ENCODE measurements at regions not wholly inside any gene's neighbourhood (a gene's known extent, or its start where the extent isn't known, plus 50 kb on each side); places are given as distances from the start of the nearest gene placed in this dataset.

DNA sequence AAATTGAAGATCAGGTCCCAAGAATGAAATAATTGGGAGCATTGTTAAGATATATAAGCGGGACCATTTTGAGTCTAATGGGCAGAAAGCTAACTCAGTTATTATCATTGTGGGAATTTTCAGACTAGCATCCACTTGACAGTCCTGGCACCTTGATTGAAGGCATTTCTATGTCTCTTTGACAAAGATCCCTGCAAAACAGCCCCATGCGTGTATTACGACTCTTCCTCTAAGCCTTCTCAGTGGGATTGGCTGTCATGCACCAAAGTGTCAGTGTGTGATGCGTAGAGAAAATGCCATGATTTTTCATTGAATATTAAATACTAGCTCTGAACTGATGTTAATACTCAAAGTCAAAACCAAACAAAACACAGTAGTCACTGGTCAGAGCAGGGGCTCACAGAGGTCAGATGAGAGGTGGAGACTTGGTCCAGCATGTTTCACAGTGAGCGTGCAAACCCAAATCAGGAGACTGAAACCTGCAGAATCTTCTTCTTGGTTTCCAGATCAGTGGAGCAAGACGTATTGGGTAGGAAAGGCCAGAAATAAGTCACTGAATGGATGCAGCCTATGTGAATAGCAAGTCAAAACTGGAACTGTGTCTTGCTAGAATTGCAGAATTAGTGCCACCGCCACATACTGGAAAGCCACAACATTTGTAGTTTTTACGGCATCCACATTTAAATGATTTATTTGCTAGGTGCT is 303.6 kb upstream of the AKR1E2 start:
- no peak for DNase-seq

DNA sequence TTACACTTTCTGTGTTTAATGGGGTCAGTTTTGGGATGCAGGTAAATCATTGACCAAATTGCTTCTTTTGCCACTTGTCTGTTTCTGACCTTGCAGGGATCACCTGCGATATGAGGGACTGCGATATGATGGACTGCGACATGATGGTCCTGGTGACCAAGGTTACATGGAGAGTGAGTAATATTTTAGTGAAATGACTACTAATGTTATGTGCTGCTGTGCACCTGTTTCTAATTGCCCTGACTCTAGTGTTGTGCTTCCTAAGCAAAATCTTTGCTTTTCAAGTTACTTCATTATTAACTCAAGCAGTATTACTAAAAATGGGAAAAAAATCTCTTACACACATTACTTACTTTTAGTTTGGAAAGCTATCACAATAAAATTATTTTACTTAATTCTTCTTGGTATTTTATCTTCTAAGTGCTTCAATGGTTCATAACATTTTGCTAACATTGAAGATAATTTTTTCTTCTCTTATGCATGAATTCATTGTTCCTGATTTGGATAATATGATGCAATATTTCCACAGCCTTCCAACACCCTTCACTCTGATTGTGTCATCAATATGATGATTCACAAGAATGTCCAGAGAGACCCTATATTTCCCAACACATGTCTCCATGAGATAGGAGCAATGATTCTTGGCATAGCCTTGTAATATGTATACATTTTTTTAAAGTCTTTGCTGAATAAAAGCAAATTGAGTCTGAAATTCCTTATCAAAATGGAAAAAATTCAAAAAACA is 306.2 kb upstream of the AKR1E2 start:
- DNase-seq, result no peak

DNA sequence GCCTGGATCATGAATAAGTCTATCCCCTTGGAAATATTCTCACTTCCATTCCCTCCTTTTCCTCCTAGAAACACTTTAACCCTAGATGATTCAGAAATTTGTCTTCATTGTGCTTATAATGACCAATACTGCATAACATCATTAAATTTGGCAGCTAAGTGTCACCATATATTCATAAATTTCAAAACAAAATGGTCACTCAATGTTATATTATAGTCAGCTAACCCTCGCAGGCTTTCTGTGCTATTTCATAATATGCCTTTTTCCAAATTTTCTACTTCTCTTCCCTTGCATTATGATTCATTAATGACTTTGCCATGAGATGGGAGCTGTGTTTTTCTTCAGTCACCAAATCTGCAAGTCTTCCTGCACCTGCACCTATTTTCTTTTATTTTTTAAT is 308.3 kb upstream of the AKR1E2 start:
- no peak for DNase-seq

DNA sequence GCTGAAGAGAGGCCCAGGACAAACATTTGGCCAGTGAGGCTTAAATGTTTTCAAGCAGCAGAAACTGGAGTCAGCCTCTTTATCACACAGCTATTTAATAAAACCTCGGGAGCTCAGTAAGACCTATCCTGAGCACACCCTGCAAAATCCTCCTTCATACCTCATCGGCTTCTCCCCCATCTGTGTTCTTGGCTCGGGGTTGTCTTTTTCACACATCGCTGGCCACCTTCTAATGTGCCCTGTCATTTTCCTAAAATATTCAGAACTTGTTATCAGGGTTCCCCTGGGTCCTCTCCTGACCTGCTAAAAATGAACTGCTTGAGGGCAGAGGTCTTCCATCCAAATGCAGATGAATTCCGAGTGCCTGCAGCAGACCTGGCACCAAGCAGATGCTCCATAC is 310.3 kb upstream of the AKR1E2 start:
- no peak for DNase-seq

DNA sequence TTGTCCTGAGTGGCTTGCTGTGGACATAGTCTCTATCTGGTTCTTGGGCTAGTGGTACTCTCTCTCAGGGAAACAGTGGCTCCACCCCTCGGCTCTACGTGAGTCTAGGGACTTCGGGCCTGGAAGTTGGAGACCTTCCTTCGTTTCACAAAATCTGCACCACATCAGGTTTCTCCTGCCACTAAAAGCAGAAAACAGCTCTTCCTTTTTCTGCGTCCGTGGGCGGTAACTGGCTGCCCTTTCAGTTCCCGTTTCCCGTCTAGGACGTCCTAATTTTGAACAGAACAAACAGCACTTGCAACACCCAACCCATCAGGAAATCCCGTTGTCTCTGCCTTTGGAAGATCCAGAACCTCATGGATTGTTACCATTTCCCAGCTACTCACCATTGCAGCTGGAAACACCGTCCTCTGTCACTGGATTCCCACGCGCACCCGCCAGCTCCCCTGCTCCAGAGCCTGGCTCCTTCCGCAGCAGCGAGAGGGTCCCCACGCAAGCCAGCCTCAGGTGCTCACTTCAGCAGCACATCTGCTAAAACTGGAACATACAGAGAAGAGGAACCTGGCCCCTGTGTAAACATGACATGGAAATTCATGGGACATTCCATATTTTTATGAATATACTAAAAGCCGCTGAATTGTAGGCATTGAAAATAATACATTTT is 311.4 kb upstream of the AKR1E2 start:
- DNase-seq, result no peak

DNA sequence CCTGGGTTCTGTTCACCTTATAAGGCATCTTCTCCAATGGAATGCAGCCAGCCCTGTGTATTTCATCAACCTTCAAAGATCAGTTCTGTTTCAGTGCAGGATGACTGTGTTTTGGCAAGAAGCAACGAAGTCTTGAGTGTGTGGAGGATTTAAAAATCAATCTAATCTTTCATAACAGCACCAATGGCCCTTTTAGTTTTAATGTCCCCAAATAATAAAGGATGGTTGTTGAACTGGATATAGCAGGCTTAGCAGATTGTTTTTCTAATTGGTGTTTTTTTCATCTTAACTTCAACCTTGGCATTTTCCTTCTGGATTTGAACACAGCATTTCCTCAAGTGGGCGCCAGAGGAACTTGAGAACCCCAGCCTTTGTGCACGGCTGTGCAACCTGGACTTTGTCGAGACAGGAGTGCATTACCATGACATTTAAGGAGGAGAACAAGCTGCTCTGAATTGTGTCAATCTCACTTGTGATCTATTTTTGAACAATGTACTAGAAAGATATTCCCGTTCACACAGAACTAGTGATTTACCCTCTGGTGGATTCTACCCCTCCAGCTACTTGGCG is 313.3 kb upstream of the AKR1E2 start:
- DNase-seq, result peak; percentile 1

DNA sequence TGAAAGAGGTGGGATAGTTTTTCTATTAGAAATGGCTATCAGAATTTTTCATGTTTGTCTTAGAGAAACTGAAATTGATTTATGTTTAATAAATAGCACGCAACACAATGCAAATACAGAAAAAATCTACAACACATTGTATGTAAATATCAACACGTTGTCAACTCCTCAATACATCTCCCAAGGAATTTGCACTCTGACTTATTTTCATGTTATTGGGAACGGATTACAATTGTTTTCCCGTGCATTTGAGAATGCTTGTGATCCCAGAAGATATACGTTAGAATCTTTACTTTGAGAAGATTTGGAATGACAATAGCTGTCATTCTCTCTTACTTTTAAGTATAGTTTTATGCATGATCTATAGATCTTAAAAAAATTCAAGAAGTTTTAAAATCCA is 313.8 kb upstream of the AKR1E2 start:
- no peak for DNase-seq

DNA sequence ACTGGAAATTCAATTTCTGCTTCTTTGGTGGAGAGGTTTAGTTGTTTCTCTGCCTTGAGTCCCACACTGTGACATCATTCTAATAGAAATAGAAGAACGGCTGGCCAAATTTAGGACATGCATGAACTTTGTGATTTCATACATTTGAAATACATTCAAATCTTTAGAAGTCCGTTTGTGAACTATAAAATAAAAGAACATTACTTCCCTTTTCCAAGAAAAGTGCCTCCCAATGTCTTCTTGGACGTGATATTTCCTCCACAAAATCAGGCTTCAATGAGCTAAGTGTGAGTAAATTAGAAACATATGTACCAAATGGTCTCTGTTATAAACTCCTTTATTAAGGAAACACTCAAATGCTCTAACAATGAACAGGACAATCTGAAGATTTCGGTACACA is 314.5 kb upstream of the AKR1E2 start:
- DNase-seq, result no peak

DNA sequence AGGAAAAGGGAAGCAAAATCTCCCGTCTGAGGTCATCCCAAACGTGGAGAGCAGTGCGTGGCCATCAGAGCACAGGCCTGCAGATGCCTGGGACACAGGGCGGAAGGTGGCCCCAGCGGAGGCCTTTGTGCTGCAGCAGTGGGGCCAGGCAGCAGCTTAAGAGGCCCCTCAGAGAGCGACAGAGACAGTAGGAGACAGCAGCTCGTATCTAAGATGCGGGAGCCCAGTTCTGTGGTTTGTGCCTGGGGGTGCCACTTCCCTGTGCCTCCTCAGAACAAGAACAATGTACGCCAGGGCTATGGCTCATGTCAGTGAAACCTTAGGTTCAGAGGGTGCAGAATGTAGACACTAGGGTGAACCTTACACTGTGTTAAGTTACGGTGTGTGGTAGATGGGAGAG is 316.6 kb upstream of the AKR1E2 start:
- DNase-seq, result no peak

DNA sequence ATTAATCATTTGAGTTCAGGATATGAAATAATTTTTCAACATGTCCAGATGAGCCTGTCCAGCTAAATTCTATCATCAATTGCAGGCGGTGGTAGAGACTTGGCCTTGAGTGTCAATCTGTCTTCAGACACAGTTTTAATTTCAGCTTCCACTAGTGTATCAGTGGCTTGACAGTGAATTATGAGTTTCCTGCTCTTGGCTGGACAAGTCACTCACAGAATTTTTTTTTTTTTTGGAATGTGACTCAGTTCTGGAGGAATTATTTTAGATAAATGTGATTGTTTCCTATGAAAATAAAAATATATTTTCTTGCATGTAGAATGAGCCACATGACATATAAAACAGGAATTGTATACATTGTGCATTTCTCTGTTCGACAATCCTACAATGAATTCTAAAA is 319.9 kb upstream of the AKR1E2 start:
- DNase-seq, result no peak

DNA sequence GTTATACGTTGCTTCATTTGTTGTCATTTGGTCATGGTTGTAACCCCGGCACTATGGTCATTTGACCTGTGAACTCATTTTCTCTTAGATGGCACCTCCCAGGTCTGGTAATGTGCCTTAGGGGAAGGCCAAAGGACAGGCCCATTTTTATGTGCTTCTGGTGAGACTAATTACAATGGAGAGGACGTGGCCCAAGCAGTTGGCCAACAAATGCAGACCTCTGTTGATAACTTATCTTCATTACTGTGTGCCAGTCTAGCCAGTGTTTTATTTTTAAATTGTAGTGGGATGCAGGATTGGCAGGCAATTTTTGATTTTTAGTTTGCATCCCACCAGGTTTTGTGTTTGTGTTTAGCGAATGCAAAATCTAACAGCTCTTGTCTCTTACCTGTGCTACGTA is 321.5 kb upstream of the AKR1E2 start:
- DNase-seq, result no peak

DNA sequence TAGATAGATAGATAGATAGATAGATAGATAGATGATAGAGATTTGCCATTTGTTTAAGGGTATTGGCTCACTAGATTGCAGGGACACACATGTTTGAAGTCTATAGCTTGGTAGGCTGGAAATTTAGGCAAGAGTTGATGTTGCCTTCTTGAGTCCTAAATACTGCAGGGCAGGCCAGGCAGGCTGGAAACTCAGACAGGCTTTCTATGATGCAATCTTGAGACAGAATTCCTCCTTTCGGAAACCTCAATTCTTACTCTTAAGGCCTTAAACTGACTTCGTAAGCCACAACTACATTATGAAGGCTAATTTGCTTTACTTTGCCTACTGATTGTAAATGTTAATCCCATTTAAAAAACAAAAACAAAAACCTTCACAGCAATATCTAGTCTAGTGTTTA is 322.9 kb upstream of the AKR1E2 start:
- no peak for DNase-seq

DNA sequence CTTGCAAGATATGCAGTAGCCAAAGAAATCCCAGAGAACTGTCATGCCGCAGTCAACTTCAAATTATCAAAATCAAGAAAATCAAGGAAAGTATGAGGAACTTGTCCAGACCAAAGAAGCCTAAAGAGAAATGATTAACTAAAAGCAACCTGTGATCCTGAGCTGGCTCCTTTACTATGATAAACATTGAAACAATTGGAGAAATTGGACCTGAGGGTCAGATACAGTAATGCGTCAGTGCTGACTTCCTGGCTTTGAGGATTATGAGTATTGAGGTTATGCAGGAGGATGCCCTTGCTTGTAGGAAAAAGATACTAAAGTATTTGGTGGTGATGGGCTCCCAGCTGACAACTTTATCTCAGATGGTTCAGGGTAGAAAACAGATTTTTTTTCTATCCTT is 324.7 kb upstream of the AKR1E2 start:
- DNase-seq, result no peak

DNA sequence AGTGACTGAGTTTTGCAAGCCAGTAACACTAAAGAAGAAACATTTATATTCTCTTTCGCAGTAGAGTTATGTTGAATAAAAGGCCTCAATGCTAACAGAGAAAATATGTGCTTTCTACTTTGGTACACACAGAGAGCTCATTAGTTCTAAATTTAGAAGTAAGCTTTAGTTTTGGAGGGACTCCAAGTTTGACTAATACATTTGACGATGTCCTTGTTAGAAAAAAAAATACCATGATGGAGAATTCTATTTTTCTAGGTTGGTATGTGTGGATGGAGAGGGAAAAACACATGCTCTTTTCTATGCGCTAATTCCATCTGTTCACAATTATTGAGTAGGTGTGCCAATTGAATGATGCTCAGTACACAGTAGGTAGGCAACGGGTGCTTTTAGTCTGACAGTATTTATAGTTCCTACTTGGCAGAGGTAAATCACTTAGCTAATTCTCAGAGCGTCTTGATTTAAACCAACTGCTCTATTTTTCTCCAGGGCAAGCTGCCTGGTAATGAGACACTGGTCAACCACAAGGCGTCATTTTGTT is 327.2 kb upstream of the AKR1E2 start:
- peak; percentile 1 for DNase-seq

DNA sequence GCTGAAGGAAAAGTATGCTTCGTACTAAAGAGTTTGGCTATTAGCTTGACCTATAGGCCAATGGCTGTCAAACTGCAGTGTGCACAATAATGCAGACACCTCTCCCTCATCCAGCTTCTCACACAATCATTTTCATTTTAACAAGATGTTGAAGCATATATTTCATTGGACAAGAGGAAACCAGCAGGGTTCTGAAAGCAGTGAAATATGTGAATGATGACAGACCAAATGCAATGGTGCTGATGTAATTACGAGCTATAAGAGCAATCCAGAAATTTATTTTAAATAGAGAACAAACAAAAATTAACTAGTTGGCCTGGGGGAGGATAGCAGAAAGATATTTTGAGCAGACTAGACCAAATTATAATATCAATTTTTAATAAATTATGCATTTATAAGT is 331.5 kb upstream of the AKR1E2 start:
- no peak for DNase-seq

DNA sequence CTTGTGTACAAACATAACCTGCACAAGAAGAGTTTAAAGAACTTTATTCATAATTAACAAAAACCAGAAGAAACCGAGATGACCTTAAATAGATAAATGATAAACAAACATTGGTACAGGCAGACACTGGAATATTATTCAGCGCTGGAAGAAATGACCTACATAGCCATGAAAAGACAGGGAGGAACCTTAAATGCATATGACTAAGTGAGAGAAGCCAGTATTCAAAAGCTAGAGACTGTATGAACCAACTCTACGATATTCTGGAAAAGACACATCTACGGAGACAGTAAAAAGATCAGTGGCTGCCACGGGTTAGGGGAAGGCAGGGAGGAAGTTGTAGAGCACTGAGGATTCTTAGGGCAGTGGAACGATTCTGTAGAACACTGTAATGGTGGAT is 333.8 kb upstream of the AKR1E2 start:
- DNase-seq, result no peak

DNA sequence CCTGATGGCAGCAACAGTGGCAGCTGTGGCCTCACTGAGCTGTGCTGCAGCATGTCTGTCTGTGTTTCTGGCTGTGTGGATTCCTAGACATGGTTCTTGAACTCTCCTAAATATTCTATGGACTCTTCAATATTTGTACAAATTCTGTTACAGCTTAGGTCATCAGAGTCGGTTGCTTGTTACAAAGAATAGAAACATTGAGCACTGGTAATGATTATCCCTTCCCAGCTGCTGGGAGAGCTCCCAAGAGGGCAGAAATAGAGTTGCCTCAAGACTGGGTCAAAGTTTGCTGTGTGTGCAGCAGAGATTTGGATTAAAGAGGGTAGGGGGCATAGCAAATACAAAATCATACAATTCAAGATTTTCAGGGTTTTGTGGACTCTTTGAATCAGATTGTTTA is 337.1 kb upstream of the AKR1E2 start:
- DNase-seq, result no peak

DNA sequence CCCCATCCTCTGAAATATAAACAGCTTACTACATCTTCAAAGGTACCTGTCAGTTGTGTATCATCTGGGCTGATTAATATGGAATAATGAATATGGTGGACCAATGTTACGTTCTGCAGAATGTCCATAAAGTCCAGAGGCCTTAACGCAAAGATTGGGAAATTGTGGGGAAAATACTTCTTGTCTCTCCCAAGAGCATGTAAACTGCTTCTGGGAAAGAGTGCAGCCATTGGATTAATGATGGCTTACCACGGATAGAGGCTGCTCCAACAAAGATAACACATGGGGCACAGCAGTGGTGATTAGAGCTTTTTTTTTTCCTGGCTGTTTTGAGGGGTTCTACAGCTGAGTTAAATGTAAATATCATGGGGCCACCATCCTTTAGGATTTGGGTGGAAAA is 340.4 kb upstream of the AKR1E2 start:
- no peak for DNase-seq

DNA sequence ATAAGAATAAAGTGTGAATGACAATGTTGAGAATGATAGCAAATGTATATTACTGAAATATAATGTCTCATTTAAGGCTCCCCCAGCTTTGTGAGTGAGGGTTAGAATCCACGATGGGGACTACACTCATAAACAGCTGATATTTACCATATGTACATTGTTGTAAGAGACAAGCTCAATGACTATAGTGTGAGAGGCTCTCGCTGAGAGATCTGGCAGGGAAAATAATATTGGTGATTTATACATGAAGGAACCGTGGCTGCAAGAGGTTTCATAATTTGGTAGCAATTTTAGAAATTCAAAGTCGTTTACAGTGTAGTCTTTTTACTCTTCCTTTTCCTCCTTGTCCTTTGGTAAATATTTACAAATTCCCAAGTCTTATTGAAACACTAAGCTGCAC is 342.2 kb upstream of the AKR1E2 start:
- DNase-seq, result no peak

DNA sequence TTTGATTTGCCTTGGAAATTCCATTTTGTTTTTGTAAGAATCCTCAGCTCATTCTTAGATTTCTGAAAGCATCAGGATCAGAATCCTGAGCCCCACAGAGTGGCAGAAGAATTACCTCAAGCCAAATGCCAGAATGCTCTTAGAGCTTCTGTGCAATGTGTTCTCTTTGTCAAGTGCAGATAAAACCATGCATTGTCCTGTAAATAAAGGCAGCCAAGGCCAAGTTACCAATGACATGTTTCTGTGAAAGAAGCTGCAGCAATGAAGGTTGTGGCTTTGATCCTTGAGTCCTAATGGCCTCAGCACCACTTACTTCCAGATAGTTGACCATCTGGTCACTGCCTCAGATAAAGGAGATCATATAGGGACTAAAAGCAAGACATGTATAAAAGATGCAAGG is 343.3 kb upstream of the AKR1E2 start:
- DNase-seq, result no peak

DNA sequence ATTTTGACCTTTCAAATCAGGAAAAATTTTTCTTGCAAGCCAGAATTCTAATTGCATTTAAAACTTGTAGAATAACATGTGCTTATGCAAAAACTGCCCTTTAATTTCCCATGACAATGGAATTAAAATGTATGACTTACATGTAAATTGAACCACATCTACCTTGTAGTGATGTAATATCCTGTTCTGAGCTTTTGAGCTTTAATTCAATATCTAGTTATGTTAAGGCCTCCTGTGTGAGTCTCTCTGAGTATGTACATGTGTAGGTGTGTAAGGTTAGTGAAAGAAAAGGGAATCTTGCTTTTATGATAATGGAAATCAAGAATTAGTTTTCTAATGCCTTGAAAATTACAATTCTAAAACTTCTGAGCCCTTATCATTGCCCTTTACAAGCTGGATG is 344.8 kb upstream of the AKR1E2 start:
- DNase-seq, result no peak

DNA sequence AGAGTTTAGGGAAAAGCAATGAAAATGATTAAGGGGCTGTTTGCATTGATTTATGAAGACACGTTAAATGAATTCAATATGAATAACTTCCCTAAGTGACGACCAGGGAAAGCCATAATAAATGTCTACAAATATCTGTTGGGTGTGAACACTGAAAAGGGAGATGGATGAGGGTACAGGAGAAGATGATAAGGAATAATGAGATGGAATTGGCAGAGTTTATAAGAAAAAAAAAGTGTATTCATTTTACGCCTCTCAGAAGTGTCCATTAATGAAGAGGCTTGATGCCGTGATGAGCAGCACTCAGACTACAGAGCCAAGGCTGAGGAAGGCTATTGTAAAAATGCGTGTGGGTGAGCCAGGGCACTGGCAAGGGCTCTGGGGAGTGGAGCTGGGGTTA is 346.7 kb upstream of the AKR1E2 start:
- DNase-seq, result no peak

DNA sequence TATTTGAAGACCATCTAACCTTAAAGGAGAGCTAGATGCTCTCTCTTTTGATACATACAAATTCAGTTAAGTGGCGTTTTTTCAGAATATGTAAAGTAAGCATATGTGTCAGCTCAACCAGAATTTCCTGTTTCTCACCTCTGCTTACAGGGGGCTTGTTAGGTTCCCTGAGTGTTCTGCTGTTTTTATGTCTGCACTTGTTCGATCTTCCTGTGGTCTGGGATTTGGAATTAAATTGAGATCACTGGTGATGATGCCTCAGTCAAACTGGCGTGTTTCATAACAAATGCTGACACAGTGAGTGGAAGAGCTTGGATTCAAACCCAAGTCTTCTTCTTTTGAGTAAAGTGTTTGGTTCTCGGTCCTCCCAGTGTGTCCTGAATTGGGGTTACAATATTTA is 348.3 kb upstream of the AKR1E2 start:
- DNase-seq, result no peak

All from COR-L47 (cell line).